ENCODE measurements at regions not wholly inside any gene's neighbourhood (a gene's known extent, or its start where the extent isn't known, plus 50 kb on each side); places are given as distances from the start of the nearest gene placed in this dataset.

DNA sequence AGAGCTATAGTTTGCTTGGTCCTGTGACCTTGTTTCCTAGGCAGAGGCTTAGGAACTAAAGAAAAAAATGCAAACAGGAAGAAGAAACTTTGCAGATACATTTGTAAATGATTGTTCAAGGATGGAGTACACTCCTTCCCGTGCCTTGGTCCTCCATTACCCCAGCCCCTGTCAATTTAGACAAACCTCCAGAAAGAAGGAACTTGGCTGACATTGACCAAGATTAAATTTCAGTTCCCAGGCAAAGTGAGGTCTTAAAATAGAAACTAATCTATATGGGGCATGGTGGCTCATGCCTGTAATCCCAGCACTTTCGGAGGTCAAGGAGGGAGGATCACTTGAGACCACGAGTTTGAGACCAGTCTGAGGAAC, 179.9 kb upstream of the FN1 start:
- DNase-seq, result no peak

DNA sequence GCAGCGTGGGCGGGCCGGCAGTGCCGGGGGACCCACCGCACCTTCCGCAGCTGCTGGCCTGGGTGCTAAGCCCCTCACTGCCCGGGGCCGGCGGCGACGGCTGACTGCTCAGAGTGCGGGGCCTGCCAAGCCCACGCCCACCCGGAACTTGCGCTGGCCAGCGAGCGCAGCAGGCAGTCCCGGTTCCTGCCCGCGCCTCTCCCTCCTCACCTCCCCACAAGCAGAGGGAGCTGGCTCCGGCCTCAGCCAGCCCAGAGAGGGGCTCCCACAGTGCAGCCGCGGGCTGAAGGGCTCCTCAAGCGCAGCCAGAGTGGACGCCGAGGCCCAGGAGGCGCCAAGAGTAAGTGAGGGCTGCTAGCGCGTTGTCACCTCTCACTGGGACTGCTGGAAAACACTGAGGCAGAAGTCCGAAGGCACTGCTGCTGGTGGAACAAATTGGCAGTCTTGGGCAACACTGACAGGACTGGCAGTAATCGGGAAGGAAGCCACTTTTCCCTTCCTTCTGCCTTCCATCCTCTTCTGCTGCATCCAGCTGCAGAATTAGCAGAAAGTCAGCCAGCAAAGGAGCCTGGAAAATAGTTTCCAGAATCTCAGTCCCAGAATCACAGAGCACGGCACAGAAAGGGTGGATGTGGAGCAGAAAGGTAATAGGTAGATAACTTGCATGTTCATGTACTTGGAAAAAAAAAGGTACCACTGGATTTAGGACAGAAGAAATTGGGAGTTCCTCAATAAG, 179.4 kb upstream of the FN1 start:
- no peak for DNase-seq

- no peak for DNase-seq
Measured at GRCh38 chr2:215614296-215614695, 178.4 kb upstream of the FN1 start.

DNA sequence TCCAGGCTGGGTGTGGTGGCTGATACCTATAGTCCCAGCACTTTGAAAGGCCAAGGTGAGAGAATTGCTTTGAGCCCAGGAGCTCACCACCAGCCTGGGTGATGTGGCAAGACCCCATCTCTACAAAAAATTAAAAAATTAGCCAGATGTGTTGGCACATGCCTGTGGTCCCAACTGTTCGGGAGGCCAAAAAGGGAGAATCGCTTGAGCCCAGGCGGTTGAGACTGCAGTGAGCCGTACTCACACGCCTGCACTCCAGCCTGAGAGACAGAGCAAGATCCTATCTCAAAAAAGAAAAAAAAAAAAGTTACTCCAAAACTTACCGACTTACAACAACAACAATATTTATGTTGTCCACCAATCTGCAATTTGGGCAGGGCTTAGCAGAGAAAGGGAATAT, 178.0 kb upstream of the FN1 start:
- DNase-seq, result no peak

- no peak for DNase-seq
Measured at GRCh38 chr2:215613280-215613679, 177.4 kb upstream of the FN1 start.

DNA sequence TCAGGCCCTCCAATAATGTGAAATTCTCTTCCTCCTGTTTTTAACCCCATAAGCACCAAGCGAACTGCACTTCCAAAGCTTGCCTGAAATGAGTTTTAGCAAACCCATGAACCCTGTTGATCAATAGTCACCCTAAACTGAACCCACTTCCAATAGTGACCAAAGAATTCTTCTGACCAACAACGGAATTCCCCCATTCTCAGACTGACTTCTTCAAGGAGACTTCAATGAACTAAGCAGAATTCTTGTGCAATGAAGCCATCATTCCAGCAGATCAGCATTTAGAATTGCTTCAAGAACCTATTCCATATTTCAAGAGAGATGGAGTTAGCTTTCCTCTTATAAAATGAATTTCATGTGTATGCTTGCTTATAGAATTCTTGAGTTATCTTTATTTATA, 176.9 kb upstream of the FN1 start:
- DNase-seq, result no peak

- DNase-seq, result no peak
Measured at GRCh38 chr2:215611609-215612386, 175.9 kb upstream of the FN1 start.

DNA sequence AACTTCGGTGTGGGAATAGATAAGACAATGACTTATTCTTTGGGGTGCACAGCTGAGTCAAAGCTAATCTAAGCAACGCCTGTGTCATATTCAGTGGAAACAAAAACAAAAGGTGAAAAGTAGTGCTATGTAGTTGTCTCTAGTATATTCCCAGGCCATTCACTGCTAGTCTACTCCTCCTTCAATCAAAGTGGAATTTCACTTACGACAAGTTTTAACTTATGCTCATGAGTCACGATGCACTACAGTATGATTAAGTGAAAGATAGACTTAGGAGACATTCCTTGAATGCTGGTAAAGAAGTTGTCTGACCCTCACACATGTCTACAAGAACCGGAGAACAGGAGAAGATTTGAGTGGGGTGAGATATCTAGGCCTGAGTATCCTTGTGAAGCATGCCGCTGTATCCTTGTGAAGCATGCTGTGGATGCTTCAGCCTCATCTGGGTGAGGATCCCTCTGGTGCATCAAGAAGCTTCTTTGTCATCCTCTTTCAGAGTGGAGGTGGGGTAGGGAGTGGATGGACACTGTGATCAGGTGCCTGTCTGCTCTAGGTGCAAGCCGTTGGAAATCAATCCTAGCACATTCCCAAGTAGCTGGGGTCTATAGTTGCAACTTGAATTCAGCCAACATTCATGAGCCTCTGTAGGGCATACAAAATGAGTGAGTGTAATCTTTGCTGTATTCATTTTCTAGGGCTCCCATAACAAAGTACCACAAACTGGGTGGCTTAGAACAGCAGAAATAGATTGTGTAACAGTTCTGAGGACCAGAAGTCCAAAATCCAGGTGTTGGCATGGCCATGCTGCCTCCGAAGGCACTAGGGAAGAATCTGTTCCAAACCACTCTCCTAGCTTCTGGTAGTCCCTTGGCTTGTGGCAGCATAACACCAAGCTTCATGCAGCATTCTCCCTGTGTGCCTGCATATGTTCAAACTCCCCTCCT, 173.5 kb upstream of the FN1 start:
- no peak for DNase-seq

GRCh38 chr2:215607766-215608165, 171.9 kb upstream of the FN1 start:
- no peak for DNase-seq

DNA sequence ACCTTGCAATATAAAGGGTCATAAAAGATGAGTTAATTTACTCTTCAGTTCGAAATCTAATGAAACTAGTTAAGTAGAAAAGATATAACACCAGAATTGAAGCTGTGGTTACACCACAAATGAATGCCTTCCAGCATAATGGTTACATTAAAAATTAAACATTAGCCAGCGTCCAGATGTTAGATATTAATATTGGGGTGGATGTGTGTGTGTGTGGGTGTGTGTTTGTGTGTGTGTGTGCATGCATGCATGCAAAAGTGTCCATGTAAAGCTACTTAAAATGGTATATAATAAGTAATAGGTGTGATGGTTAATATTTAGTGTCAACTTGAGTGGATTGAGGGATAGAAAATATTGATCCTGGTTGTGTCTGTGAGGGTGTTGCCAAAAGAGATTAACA, 170.4 kb upstream of the FN1 start:
- DNase-seq, result no peak

DNA sequence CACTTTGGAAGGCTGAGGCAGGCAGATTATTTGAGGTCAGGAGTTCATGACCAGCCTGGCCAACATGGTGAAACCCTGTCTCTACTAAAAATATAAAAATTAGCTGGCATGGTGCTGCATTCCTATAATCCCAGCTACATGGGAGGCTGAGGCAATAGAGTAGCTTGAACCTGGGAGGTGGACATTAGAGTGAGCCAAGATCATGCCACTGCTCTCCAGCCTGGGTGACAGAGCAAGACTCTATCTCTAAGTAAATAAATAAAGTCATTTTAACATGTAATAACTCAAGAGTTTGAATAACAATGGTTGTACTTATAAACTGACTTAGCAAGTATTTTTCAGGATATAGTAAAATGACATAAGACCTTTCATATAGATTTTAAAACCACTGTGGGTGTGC, 169.3 kb upstream of the FN1 start:
- DNase-seq, result no peak

- no peak for DNase-seq
Measured at GRCh38 chr2:215604606-215605005, 168.7 kb upstream of the FN1 start.

DNA sequence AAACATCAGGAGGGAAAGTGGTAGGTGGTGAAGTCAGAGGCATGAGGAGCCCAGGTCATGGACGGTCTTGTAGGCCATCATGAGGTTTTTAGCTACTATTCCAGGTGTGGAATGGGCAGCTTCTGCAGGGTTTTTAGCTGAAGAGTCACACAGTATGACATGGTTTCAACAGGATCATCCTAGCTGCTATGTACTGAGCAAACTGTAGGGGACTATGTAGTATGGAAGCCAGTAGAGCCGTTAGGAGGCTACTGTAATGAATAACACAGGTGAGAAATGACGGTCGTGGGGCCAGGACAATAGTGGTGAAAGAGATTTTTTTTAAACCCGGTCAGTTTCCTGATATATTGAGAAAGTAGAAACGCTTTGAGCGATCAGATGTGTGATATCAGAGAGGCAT, 167.6 kb upstream of the FN1 start:
- DNase-seq, result no peak

- no peak for DNase-seq
Measured at GRCh38 chr2:215602997-215603396, 167.1 kb upstream of the FN1 start.

DNA sequence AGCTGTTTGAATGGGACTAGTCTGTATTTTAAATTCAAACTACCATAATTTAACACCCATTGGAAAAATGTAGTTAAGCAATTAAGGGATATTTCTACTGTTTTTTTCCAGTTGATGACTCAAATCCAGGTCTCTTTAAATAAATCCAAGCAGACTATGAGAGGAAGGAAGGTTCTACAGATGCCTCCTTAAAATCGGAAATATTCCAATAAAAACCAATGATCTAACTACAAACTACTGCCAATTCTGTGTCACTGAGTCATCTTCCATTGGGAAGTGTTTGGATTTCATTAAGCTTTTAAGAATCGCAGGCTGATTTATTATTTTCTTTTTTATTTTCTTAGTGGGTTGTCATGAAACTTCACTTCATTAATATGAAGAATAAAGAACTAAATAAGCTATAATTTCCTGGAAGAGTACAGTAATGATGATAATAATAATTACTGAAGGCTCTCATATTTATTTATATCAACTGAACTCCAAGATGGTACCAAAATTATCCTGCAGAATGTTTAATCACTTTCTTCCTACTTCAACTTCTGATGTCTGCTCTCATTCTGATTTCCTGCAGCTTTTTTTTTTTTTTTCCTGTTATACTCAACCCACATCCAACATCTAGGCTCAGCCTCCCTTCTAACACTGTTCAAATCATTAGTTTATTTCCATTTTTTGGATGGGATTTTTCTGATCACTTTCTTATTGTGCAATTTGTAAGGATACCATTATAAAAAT, 166.3 kb upstream of the FN1 start:
- no peak for DNase-seq

- no peak for DNase-seq
Measured at GRCh38 chr2:215601526-215601925, 165.7 kb upstream of the FN1 start.

DNA sequence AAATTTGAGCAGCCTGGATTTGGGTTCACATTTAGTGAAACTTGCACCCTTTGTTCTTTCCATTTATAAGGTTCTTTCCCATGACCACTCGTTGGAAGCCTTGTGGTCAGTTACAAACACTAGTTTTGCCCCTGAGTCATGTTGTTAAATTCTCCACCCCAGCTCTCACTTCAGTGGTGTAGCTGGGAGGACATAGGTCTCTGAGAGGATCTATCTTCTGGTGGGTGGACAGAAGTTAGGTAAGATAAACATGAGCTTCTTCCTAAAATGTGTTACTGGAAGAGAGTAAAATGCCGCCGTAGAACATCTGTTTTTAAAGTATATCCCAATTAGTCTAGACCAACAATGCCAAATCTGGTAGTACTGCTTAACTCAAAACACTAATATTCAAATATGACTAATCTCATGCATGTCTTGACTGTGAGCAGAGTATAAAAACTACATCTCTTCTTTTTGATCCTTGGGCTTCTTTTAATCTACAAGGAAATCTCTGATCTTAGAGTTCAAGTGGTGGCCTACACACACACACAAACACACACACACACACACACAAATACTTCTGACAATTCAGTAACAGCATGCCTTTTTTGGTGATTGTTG, 162.6 kb upstream of the FN1 start:
- no peak for DNase-seq

DNA sequence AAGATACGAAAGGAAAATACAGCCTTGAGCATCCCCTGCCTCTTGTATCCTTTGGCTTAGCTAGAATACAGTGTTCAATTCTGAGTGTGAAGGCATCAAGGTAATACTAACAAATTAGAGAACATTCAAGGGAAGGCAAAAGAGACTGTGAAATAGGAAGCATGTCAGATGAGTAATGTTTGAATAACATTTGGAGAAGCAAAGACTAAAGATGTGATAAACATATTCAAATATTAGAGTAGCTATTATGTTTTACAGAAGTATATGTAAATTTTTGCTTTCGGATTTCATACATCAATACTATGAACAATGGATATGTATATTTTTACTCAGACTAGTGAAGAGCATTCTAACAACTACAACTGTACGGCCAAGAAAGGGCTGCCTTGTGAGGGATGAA, 161.7 kb upstream of the FN1 start:
- DNase-seq, result no peak

GRCh38 chr2:215594766-215595165, 158.9 kb upstream of the FN1 start:
- DNase-seq, result no peak

- DNase-seq, result no peak
Measured at GRCh38 chr2:215590010-215590745, 154.3 kb upstream of the FN1 start.

DNA sequence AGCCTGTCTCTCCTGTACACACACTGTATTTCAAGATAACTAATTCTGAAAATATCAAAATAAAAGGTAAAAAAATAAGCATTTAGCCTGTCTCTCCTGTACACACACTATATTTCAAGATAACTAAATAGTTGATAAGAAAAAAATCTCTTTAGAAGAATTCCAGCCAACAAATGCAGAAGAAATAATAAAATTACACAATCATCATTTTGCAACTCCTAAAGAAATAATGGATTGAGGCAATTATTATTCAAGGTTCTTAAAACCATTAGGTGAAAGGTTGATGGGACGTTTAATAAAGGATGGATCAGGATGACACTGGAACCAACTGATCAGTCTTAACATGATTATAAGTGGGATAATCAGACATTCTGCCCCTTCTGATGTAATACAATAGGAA, 148.0 kb upstream of the FN1 start:
- DNase-seq, result no peak

- DNase-seq, result no peak
Measured at GRCh38 chr2:215579809-215580208, 143.9 kb upstream of the FN1 start.
